Astrocyte (in vitro differentiated cells and primary cell): ENCODE measurements at regions not wholly inside any gene's neighbourhood (a gene's known extent, or its start where the extent isn't known, plus 50 kb on each side); places are given as distances from the start of the nearest gene placed in this dataset.

ENCODE experiments used
- CTCF ChIP-seq: IDR thresholded peaks from 2 replicates; pipeline ENCODE4 v1.5.1; 2011; ENCODE audit warnings: low read depth, mild to moderate bottlenecking, inconsistent platforms, low read length, moderate library complexity; ENCODE audit not compliant: insufficient read depth
- EZH2 ChIP-seq: IDR thresholded peaks from 2 replicates; pipeline ENCODE4 v1.6.1; 2012; ENCODE audit warnings: mild to moderate bottlenecking, low read length, inconsistent platforms; ENCODE audit not compliant: insufficient read depth

- TF ChIP-seq CTCF (no peak), EZH2 (no peak)
Measured at GRCh38 chr5:168106008-168106761, 185.3 kb upstream of the WWC1 start.
